ENCODE measurements at regions not wholly inside any gene's neighbourhood (a gene's known extent, or its start where the extent isn't known, plus 50 kb on each side); places are given as distances from the start of the nearest gene placed in this dataset.
"Not testable (repeated sequence)": the region's sequence is repeated elsewhere in the genome, so short reads cannot be mapped to it uniquely, and the experiment has no call there.

DNA sequence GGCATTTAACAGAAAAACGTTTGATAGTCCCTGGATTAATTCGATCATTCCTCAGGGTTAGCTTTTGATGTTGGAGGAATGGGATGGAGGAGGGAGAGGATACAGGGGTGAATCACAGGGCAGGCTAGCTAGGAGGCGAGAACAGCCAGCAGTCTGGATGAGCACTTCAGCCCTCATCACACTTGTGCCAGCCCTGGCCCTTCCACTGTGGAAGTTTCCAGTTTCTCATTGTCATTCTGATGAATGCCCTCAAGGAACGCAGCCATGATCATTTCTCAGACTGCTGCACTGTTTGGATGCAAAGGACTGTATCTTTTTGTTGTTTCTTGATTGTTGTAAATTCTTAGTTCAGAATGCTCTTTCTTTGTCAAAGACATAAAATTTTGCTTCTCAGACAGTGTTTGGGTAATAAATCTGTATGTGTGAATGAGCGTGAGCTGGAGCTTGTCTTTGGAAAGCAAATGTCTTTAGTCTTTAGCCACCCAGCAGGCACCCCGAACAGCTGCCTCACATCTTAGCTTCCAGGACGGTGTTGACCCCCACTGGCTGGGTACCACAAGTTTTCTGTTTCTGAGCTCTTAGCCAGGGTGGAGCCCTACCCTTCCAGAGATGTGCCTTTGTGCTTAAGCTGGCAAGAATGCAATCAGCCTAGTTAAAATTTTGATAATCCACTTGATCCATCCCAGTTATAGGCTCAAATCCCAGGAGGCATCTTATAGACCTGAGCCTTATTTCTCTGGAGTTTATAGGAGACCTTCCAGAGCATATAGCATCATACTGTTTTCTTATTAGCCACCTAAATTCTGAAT lies 121.1 kb downstream of the PDCD6IP start:
- DNase-seq: no peak

DNA sequence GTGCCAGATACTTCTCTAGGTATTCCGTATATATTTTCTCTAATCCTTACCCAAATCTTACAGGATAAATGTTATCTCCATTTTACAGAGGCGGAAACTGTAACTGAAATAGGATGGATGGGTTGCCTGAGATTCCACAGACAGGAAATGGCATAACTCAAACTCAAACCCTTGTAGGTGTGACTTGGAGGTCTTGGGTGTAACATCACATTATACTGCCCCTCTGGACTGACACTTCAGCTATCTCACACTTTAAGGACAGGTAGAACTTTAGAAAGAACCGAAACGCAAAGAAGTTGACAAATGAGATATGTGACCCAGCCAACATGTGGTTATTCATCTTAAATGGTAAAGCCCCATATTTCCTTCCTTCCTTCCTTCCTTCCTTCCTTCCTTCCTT lies 122.1 kb downstream of the PDCD6IP start:
- DNase-seq: no peak

DNA sequence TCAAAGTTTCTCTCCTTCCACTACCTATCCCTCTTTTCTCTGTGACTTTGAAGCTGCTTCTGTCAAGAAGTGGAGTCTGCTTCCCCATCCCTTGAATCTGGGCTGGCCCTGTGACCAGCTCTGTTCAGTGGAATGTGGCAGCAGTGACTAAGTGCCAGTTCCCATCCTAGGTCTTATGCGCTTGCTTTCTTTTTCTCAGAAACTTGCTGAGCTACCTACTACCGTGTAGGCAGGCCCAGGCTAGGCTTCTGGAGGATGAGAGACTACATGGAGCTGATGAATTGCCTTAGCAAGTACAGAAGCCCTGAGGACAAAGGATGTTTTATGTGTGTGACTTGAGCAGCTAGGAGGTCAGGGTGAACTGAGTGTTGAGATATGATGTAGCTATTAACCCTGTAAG lies 123.2 kb downstream of the PDCD6IP start:
- DNase-seq: no peak

DNA sequence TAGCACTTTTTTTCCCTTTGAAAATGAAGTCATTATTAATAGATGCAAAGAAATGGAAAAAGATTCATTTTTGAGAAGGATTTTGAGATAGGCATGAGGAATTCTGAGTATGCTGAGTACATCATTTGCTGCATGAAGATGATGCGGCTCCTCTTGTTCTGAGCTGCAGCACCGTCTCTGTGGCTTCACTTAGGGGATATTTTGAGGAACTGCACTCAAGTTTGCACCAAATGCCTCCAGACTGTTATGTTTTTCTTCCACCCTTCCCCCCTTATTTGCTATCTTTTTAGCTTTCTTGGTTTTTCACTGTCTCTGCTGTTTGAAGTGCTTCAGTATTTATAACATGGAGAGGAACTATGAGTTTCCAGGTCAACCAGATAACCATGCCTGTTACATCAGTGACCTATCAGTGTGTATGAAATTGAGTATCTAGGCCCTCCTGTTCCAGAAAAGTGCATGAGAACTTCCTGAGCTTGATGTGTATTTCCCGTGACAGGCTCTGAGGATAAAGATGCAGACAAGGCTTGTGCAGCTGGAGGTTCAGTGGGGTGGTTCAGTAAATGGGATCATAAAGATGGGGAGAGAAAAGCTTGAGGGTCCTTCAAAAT lies 128.7 kb downstream of the PDCD6IP start:
- DNase-seq: no peak

DNA sequence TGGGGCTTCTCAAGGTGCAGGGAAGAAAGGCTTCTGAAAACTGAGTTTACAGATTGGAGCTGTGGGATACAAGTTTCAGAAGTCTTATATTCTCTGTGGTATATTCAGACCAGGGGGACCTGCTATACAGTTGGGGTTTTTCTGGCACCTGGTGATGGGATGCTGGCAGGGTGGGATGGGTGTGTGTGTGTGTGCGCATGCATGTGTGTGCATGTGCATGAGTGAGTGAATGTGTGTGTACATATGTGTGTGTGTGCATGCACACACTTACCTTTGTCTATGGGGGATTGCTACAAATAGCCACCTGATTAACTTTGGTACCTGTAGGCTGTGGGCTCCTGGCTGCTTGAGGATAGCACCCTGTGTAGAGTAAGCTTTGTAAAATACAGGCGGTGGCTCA lies 131.4 kb downstream of the PDCD6IP start:
- DNase-seq: no peak

DNA sequence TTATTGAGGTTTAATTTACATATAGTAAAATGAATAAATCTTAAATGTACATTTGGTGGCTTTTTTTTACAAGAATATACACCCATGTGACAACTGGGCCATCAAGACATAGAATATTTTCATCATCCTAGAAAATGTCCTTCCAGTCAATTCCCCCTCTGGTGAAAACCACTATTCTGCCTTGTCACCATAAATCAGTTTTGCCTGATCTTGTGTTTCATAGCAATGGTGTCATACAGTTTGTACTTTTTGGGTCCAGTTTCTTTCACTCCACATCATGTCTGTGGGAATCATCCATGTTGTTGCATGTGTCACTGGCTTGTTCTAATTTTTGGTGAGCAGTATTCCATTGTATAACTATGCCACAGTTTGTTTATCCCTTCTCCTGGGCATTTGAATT lies 133.1 kb downstream of the PDCD6IP start:
- DNase-seq: no peak

DNA sequence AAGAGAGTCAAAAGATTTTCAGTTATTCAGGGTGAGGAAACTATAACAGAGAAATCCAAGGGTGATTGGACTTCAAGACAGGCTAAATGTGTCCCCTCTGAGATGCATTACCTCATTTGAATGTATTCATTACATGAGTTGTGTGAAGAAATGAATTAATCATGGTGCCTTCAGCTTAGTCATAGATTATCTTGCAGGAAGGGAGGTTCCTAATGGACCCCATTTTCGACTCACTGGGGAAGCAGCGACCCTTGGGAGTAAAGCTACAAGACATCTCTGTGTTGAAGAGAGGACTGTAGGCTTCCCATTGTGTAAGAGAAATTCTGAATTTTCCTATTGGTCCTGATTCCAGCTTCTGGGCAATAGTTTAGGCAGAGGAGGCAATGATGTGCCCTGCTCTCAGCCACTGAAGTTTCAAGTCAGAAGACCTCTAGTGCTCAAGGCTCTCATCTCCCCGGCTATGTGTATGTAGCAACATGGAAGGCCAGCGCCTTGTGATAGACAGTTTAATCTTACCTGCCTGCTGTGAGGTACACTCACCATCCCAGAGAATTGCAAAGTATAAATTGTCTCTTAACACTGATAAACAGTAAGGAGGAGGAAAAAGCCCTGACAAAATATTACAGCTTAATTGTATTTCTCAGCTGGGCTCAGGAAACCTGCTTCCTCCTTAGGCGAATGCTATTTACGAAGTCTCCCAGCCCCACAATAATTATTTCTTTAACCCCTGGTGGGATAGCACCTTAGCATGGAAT lies 133.8 kb downstream of the PDCD6IP start:
- no peak for DNase-seq

DNA sequence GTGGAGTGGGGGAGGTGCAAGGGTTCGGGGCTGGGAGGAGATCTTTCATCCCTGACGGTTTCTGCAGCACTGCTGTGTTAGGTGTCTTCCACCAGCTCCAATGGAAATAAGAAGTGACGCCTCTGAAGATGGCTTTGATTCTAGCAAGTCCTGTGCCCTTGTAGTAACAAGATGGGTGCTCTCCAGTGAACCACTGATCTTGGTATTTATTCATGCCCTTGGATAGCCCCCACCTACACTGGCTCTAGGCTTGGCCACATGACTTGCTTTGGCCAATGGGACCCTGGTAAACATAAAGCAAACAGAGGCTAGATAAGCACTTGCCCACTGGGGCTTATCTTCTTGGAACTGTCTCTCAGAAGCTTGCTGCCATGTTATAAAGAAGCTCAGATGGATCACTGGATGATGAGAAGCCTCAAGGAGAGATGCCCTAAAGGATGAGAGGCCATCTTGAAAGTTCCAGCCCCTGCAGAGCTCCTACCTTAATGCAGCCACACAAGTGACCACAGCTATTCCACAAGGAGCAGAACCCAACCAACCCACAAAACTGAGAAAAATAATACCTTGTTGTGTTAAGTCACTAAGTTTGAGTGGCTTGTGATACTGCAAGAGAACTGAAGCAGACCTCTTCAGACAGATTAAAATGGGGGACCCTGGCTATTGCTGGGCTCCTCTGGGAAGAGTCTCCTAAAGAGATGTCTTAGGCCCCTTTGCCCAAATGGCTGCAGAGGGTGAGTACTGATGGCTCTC lies 137.9 kb downstream of the PDCD6IP start:
- DNase-seq: no peak

DNA sequence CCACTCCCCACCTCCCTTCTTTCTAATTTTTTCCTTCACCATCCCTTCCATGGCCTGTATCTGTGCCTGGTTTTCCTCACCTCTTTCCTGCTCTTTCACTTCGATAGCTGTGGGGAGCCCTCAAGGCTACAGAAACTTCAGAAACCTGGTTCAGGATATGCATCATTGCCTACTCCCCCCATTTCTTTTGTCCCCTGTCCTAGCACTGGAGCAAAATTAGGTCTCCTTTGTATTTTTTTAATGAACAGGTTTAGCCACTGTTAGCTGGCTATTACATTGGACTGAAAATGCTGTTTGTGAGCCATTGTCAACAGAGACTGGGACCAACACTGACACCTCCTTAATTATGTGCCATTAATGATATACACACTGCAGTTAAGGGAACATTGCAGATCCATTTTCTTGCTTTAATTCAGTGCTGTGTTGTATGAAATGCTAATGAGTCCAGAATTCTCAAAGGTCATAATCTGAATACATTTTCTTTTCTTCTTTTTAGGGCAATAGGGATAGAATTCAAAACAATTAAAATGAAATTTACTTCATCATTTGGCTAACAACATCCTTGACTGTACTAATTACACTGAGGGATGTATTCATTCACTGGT lies 138.6 kb downstream of the PDCD6IP start:
- DNase-seq: no peak

DNA sequence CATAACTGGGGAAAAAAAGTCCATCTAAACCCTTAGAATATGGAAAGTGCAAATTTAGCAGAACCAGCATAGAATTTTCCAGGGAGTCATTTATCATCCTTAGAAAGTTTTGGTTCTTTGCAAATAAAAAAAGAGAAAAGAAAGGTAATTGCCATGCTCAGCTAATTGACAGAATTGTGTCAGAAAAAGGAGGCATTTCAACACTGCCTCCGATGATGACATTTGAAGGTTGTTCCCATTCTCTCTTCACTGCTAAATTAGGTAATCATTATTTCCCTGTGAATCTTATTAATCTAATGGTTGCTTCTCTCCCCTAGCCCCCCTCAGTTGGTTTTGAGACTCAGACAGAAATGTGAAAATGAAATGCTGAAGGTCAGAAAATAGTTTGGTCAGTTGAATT lies 139.2 kb downstream of the PDCD6IP start:
- DNase-seq: no peak

DNA sequence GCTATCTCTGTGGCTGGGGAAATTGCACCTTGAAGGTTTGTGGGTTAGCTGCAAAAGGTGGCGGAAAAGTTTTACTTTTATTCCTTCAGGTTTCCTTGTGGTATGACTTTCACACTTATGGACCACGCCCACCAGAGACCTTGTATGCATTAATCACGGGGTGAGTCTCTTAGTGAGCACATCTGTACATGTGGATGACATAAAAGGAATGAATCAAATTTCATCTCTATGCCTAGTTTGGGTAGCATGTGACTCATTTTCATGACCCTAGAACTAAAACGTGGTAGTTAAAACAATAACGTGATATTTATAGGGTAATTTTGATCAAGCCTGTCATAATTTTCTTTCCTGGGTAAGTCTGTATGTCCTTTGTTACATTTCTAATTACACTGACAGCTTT lies 141.7 kb downstream of the PDCD6IP start:
- no peak for DNase-seq

DNA sequence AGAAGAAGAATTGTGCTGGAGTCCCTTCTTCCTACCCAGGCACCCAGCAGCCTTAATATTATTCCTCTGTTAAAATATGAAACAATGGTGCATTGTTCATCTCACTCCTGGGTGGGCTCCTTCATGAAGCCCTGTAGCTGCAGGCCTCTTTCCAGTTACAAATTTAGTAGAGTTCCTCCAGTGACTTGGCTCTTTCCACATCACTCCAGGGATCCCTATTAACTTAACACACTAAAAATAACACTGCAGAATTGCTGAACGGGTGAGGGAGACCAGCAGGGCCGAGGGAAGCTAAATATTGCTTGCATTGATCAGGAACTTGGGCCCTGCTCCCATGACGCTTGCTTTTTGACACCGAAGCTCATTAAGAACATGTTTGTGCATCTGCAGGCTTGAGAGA lies 142.3 kb downstream of the PDCD6IP start:
- DNase-seq: no peak

DNA sequence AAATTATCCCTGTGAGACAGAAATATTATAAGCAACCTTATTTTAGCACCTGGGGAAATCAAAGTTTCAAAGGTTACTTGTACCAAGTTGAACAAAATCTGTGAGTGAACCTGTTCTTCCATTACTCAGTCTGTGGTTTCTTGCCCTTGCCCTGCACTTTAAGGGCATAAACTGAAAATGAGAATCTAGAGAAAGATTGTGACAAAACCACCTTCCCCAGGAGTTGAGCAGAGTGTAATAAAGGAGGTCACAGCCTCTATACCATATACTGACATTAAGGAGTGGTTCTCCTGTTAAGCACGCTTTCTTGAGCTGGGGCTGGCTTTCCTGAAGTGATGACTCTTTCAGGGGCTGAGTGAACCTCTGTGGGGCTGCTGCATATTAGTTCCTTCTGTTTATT lies 143.4 kb downstream of the PDCD6IP start:
- DNase-seq: no peak

DNA sequence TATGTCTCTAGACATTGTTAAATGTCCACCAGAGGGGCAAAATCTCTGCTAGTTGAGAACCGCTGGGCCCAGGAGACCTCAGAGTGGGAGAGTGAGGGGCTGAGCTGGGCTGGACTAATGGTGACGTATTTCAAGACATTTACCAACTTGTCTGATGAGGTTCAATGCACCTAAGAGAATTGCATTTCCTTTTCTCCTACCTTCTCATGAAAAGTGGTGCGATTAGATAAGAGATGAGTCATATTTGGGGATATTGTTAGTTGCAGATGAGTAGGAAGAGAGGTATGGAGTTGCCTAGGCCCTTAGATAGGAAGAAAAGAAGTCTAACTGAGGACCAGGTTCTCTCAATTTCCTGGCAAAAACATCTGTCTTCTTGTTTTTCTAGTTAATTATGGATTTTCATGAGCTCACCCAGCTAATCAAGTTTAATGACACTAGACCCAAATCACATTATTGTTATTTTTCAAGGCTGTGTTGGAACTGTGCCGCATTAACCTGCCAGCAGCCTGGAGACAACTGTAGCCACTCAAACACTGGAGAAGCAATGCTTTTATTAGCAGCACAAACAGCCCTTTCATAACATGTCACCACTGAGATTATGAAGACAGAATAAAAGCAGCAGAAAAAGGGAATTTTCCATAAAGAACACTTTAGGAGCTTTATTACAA lies 144.2 kb downstream of the PDCD6IP start:
- no peak for DNase-seq

DNA sequence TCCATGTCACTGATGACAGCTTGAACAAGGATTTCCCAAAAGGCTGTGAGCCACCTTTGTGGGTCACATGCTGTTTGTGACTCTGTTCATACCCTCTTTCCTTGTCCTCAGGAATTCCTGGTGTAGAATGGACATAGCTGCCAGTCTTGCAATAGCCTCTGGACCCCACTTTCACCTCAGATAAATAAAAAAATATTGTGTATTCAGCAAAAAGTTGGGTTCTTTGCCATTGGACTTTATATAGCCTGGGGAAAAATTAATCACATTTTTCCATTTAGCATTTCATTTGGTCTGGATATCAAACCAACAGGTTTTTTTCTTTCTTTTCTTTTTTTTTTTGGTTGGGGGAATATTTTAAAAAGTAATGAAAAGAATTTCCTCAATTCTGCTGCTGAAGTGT lies 144.8 kb downstream of the PDCD6IP start:
- DNase-seq: no peak

DNA sequence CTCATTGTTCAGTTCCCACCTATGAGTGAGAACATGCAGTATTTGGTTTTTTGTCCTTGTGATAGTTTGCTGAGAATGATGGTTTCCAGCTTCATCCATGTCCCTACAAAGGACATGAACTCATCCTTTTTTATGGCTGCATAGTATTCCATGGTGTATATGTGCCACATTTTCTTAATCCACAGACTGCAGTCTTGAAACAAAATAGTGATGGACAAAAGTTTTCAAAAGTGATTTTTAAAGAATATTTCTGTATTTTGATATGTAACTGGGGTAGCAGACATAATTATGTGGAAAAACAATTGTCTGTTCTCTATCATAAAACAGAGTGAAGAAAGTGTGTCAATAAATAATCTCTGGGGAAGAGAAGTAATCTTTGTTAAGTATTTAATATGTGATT lies 148.2 kb downstream of the PDCD6IP start:
- not testable (repeated sequence) for DNase-seq

DNA sequence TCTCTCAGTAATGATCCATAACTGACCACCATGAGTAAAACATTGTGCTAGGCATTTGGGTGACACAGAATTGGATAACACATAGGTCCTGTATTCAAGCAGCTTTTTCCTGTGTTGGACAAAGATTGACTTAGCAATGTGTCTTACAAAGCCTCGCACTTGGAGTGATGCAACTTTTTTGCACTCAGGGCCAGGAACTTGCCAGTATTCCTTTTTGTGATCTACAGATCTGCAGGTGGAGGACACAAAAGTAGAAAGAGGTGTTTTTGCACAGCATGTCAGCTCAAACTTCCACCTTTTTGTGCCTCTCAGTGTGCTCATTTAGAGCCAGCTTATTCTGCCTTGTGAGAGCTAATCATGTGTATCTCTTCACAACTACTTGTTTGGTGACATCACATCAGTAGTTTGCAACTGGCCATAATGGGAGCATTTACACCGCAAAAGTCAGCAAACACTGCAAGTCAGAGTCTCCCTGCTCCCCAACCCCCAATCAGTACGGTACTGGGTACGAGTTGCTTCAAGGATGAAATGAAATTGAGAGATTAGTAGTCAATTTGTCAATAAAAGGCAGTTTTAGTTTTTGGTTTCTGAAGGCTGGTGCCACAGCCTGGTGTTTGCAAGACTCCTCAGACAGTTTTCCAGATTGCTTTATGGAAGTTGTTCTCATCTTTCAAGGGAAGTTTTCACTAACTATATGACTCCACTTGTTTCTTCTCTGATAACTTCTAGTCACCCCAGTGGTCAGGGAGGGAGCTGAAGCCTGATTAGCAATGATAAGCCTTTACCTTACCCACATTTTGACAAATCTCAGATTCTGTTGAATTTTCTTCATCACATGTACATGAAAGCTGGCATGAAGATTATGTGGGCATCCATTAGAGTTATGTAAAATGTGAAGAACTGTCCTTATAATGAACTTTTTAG lies 149.1 kb downstream of the PDCD6IP start:
- no peak for DNase-seq

DNA sequence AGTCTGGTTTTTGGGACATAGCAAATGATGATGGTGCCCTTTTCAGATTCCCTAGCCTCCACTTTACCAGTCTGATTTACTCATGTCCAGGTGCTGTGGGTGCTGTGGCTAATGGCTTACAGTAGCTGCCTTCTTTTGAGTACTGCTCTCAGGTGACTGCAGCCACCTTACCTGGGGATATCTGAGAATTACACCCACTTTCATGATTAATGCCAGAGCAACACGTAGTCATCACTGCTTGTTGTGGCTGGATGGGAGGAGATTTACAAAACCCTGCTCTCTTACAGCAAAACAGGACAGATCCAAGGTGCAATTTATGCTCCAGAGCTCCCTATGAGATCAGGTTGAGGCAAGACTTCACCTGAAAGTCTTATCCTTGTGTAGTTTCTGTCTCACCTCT lies 150.6 kb downstream of the PDCD6IP start:
- no peak for DNase-seq

DNA sequence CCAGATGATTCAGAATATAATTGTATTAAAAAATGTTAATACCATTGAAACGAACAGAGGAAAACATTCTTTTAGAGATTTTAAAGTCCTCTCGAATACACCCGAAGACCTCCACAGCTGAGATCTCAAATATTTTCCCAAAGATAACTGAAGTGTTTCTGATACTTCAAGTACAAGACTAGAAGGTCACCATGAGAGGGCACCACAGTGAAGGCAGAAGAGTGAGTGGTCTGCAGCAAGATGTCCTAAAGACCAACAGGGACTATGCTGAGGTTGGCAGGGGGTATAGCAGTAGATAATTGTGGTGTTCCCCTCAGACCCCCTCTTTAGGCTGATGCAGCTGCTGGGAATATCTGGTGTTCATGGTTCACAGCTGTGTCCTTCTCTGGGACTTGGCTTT lies 156.5 kb downstream of the PDCD6IP start:
- no peak for DNase-seq

DNA sequence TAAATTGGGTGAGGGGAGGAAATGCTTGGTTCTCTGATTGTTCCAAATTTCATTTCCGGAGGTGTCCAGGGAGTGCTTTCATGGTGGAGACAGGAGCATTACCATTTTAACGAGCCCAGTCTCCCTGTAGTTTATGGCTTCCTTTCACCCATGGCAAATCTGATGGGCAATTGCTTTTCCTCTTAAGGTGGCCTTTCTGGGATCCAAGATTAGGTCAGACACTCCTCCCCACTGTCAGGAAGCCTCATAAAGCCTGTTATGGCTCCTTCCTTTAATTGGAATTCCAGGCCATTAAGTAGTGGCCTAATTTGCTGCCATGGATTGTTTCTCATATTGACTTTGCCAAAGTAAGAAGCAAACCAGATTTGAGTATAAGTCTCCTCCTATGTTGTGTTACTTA lies 157.8 kb downstream of the PDCD6IP start:
- no peak for DNase-seq

DNA sequence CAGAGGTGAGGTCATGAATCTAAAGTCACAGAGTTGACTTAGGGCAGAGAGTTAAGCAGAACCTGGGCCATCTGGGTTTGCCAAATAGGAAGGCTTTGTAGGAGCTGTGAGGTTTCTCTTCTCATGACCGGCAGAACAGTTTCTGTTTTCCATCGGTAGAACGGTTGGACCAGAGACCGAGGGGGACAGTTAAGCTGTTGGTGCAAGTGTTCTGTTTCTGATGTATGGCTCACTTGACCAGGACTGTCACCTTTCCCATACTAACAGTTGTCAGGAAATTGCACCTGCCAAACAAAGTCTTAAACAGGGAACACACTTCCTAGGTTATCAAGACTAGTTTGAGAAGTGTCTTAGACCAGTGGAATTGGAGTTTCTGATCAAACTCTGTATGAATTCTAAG lies 158.3 kb downstream of the PDCD6IP start:
- no peak for DNase-seq
